ENCODE measurements at regions not wholly inside any gene's neighbourhood (a gene's known extent, or its start where the extent isn't known, plus 50 kb on each side); places are given as distances from the start of the nearest gene placed in this dataset.

GRCh38 chr4:29817961-29818360, 902.2 kb upstream of the PCDH7 start:
- H3K4me3 ChIP-seq, result no peak overlapping the region
- H3K27ac ChIP-seq, result no peak overlapping the region
- intact Hi-C loops (cut with DNase I; ENCODE audit: low total_unique reads), result no loop called here
- ATAC-seq (no peak), DNase-seq (no peak)
- no peaks in the 10 kb centered on the region for H3K36me3 ChIP-seq
- H3K9me3 ChIP-seq, result no peaks in the 10 kb centered on the region
- in situ Hi-C loops (cut with MboI; ENCODE audit: low sequenced_read_pairs in 4 of 4), result no loop called here
- no peaks in the 10 kb centered on the region for H3K27me3 ChIP-seq
- no peaks in the 10 kb centered on the region for H3K4me1 ChIP-seq
- TF ChIP-seq POLR2A (IDR thresholded peaks at IDR 0.05) (no peak), CTCF (IDR thresholded peaks at IDR 0.05 in 4 of 5, conservative IDR thresholded peaks at IDR 0.05 in 1 of 5) (no peak)

DNA sequence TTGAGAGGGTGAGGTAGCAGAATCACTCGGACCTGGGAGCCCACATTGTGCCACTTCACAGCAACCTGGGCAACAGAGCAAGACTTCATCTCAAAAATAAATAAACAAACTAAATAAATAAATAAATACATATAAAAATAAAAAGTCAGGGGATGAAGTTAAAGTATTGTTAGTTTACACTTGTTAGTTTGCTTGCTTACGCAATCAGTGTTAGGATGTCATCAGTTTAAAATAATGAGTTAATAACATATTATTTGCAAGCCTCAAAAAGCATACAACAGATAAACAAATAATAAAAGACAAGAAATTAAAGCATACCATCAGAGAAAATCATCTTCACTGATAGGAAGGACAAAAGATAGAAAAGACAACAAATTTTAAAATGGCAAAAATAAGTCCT, 891.1 kb upstream of the PCDH7 start:
- ATAC-seq, result no peak
- Histone ChIP-seq H3K36me3 (no peaks in the 10 kb centered on the region), H3K4me3 (no peak overlapping the region), H3K27ac (no peak overlapping the region), H3K4me1 (no peaks in the 10 kb centered on the region), H3K9me3 (no peaks in the 10 kb centered on the region), H3K27me3 (no peaks in the 10 kb centered on the region)
- in situ Hi-C loops (cut with MboI; ENCODE audit: low sequenced_read_pairs in 4 of 4), result no loop called here
- DNase-seq, result no peak
- intact Hi-C loops (cut with DNase I; ENCODE audit: low total_unique reads), result no loop called here
- TF ChIP-seq POLR2A (IDR thresholded peaks at IDR 0.05), result no peak

GRCh38 chr4:29852537-29852936, 867.6 kb upstream of the PCDH7 start:
- in situ Hi-C loops (cut with MboI; ENCODE audit: low sequenced_read_pairs in 4 of 4), result no loop called here
- DNase-seq (no peak), ATAC-seq (no peak)
- Histone ChIP-seq H3K4me1 (no peaks in the 10 kb centered on the region), H3K27me3 (no peaks in the 10 kb centered on the region), H3K27ac (no peak overlapping the region), H3K36me3 (no peaks in the 10 kb centered on the region), H3K9me3 (no peaks in the 10 kb centered on the region), H3K4me3 (no peak overlapping the region)
- intact Hi-C loops (cut with DNase I; ENCODE audit: low total_unique reads), result no loop called here
- no peak for TF ChIP-seq POLR2A (IDR thresholded peaks at IDR 0.05)
- no peak for TF ChIP-seq CTCF (IDR thresholded peaks at IDR 0.05 in 4 of 5, conservative IDR thresholded peaks at IDR 0.05 in 1 of 5)

GRCh38 chr4:29853833-29854232, 866.3 kb upstream of the PCDH7 start:
- H3K4me1 ChIP-seq, result no peaks in the 10 kb centered on the region
- intact Hi-C loops (cut with DNase I; ENCODE audit: low total_unique reads), result no loop called here
- no peaks in the 10 kb centered on the region for H3K36me3 ChIP-seq
- ATAC-seq, result no peak
- H3K27me3 ChIP-seq, result no peaks in the 10 kb centered on the region
- no peak overlapping the region for H3K4me3 ChIP-seq
- TF ChIP-seq POLR2A (IDR thresholded peaks at IDR 0.05) (no peak), CTCF (IDR thresholded peaks at IDR 0.05 in 4 of 5, conservative IDR thresholded peaks at IDR 0.05 in 1 of 5) (no peak)
- no peaks in the 10 kb centered on the region for H3K9me3 ChIP-seq
- in situ Hi-C loops (cut with MboI; ENCODE audit: low sequenced_read_pairs in 4 of 4), result no loop called here
- DNase-seq, result no peak
- no peak overlapping the region for H3K27ac ChIP-seq

DNA sequence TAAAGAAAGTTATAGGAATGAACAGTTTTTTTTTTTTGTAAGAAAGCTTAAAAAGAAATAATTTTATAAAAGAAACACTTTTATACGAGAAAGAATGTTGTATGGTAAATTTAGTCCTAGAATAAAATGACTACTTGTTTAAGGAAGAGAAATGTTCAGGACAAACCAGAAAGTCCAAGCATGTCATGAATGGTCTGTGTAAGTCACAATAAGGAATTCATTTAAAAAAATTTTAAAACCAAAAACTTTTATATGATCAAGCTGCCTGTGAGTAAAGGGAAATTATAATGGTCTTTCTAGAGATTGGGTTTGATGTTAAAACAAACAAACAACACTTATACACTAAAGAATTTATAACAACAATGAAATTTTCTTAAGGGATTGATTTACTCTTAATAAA, 858.9 kb upstream of the PCDH7 start:
- in situ Hi-C loops (cut with MboI; ENCODE audit: low sequenced_read_pairs in 4 of 4), result no loop called here
- Histone ChIP-seq H3K27me3 (no peaks in the 10 kb centered on the region), H3K36me3 (no peaks in the 10 kb centered on the region), H3K9me3 (no peaks in the 10 kb centered on the region), H3K4me3 (no peak overlapping the region), H3K4me1 (no peaks in the 10 kb centered on the region), H3K27ac (no peak overlapping the region)
- intact Hi-C loops (cut with DNase I; ENCODE audit: low total_unique reads), result no loop called here
- no peak for TF ChIP-seq POLR2A (IDR thresholded peaks at IDR 0.05)
- no peak for TF ChIP-seq CTCF (IDR thresholded peaks at IDR 0.05 in 4 of 5, conservative IDR thresholded peaks at IDR 0.05 in 1 of 5)
- ATAC-seq, result no peak
- DNase-seq, result no peak
